IPS-20b (cell line): ENCODE measurements at regions not wholly inside any gene's neighbourhood (a gene's known extent, or its start where the extent isn't known, plus 50 kb on each side); places are given as distances from the start of the nearest gene placed in this dataset.
"Not testable (repeated sequence)": the region's sequence is repeated elsewhere in the genome, so short reads cannot be mapped to it uniquely, and the experiment has no call there.

Experiments
- H3K27ac ChIP-seq: one replicate; pipeline ENCODE4 v1.5.1; 2013; ENCODE audit warnings: low read length
- H3K27me3 ChIP-seq: 2 replicates; pipeline ENCODE4 v1.6.1; 2013; ENCODE audit warnings: mild to moderate bottlenecking, low read length, inconsistent platforms; ENCODE audit not compliant: insufficient read depth
- H3K36me3 ChIP-seq: 2 replicates; pipeline ENCODE4 v1.6.1; 2013; ENCODE audit warnings: low read depth, mild to moderate bottlenecking, inconsistent platforms, low read length, moderate library complexity; ENCODE audit not compliant: insufficient read depth
- H3K4me1 ChIP-seq: 2 replicates; pipeline ENCODE4 v1.6.1; 2013; ENCODE audit warnings: mild to moderate bottlenecking, control low read depth, inconsistent platforms, low read length, moderate library complexity; ENCODE audit not compliant: insufficient read depth
- H3K4me3 ChIP-seq: 2 replicates; pipeline ENCODE4 v1.5.1; 2013; ENCODE audit warnings: mild to moderate bottlenecking, low read length, inconsistent platforms
- H3K9ac ChIP-seq: 2 replicates; pipeline ENCODE4 v1.6.1; 2013; ENCODE audit warnings: low read depth, mild to moderate bottlenecking, inconsistent platforms, low read length, moderate library complexity
- H3K9me3 ChIP-seq: 2 replicates; pipeline ENCODE4 v1.6.1; 2013; ENCODE audit warnings: mild to moderate bottlenecking, low read depth, low read length, inconsistent platforms; ENCODE audit not compliant: insufficient read depth

DNA sequence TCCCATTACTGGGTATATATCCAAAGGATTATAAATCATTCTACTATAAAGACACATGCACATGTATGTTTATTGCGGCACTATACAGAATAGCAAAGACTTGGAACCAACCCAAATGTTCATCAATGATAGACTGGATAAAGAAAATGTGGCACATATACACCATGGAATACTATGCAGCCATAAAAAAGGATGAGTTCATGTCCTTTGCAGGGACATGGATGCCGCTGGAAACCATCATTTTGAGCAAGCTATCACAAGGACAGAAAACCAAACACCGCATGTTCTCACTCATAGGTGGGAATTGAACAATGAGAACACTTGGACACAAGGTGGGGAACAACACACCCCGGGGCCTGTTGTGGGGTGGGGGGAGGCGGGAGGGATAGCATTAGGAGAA, 57.0 kb upstream of the NEUROD1 start:
- H3K4me1 ChIP-seq, H3K9me3 ChIP-seq, H3K27me3 ChIP-seq, H3K36me3 ChIP-seq, H3K27ac ChIP-seq, H3K4me3 ChIP-seq, H3K9ac ChIP-seq: not testable (repeated sequence)

DNA sequence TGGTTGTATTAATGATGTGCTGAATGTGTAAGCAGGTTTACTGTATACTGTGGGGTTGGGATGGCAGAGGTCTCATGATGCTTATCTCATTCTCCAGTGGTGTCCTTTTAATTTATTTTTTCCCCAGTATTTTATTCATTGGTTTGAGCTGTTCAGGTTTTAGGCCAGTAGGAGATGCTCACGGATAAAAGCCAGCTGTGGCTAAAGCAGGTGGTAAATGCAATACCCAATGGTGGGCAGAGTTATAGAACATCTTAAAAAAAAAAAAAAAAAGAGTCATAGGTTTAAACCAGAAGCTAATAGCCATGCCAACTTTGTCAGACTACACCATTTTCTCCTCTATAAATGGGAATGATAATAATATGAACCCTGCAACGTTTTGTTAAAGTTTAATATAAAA, 57.8 kb upstream of the NEUROD1 start:
- Histone ChIP-seq H3K9me3 (no peaks in the 10 kb centered on the region), H3K27me3 (no peaks in the 10 kb centered on the region), H3K9ac (no peak overlapping the region), H3K4me1 (no peaks in the 10 kb centered on the region), H3K27ac (no peak overlapping the region), H3K36me3 (no peaks in the 10 kb centered on the region), H3K4me3 (no peak overlapping the region)

DNA sequence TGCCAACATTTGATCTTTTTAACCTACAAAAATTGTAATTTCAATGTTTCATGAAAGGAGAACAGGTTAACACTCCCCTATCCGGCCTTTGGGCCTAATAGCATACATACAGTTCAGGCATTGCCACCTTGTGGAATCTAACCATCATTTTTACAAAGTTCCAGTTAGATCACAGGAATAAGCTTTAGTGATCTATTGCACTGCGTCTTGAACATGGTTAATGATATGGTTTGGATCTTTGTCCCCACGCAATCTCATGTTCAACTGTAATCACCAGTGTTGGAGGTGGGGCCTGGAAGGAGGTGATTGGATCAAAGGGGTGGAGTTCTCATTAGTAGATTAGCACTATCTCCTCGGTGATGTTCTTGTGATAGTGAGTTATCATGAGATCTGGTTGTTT, 58.2 kb upstream of the NEUROD1 start:
- Histone ChIP-seq H3K27ac (no peak overlapping the region), H3K4me1 (no peaks in the 10 kb centered on the region), H3K9ac (no peak overlapping the region), H3K9me3 (no peaks in the 10 kb centered on the region), H3K36me3 (no peaks in the 10 kb centered on the region), H3K4me3 (no peak overlapping the region), H3K27me3 (no peaks in the 10 kb centered on the region)

DNA sequence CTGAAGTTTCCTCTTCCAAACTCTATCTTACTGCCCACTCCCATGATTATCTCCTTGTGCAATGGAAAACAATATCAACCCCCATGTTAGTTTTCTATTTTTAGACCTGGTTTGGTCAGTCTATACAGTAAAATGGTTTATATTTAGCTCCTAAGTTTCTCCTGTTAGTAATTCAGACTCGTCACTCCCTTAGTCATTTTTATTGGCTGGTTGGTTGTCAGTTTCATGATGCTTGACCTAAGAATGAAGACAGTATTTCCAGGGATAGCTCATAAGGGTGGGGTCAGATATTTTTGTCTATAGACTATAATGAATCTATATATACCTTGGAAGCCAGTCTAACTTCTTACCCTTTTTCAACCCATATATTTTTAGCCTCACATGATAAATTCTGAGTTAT, 61.4 kb upstream of the NEUROD1 start:
- no peaks in the 10 kb centered on the region for H3K9me3 ChIP-seq
- no peaks in the 10 kb centered on the region for H3K36me3 ChIP-seq
- no peak overlapping the region for H3K27ac ChIP-seq
- H3K9ac ChIP-seq = no peak overlapping the region
- H3K4me1 ChIP-seq = no peaks in the 10 kb centered on the region
- no peak overlapping the region for H3K4me3 ChIP-seq
- no peaks in the 10 kb centered on the region for H3K27me3 ChIP-seq

DNA sequence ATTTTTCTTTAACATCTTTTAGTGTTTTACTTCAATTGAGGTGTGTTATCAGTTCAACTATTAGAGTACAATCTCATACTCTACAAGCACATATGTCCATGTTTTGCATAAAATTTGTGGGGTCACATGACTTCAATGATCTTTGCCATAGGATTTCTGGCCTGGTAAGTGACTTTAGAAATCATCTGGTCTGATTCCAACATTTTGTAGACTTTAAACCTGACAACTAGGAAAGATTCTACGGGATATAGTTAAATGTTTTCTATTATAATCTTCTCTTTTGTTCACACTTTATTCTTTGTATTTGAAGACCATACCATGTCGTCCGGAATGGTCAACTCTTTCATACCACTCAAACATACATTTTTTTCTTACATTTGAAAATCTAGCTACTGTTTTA, 62.0 kb upstream of the NEUROD1 start:
- no peaks in the 10 kb centered on the region for H3K4me1 ChIP-seq
- H3K9ac ChIP-seq = no peak overlapping the region
- H3K36me3 ChIP-seq = no peaks in the 10 kb centered on the region
- H3K4me3 ChIP-seq = no peak overlapping the region
- no peak overlapping the region for H3K27ac ChIP-seq
- no peaks in the 10 kb centered on the region for H3K9me3 ChIP-seq
- no peaks in the 10 kb centered on the region for H3K27me3 ChIP-seq

DNA sequence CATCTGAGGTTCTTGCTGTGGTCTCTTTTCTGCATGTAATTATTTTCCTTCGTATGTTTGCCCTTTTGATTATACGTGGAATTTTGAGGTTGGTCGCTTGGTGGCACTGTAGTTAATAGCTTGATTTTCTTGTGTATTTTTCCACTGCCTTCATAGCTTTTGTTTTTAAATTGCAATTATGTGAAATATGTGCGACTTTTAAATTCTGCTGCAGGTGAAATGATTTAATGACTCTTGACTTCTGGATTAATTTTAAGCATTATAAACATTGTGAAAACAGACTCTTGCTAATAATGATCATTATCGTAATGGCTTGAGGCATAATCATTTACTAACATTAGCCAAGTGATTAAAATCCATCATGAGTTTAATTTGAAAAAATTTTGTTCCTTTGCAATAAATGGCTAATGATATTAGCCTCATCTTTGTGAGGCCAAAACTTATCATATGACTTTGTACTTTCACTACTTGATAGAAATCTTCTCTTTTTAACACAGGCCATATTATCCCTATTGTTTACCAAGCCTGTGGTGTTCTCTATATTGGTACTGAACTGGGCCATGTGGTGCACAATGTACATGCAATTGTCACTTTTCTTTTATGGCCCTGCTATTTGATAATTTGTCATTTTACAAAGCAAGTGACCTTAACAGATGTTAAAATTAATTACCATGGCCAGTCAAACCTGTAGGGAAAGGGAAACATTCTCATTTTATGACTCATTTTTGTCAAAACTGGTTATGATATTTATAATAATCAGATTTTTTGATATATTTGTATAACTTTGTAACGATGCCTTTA, 62.8 kb upstream of the NEUROD1 start:
- Histone ChIP-seq H3K9ac (no peak overlapping the region), H3K27ac (no peak overlapping the region), H3K27me3 (no peaks in the 10 kb centered on the region), H3K9me3 (no peaks in the 10 kb centered on the region), H3K4me1 (no peaks in the 10 kb centered on the region), H3K36me3 (no peaks in the 10 kb centered on the region), H3K4me3 (no peak overlapping the region)

DNA sequence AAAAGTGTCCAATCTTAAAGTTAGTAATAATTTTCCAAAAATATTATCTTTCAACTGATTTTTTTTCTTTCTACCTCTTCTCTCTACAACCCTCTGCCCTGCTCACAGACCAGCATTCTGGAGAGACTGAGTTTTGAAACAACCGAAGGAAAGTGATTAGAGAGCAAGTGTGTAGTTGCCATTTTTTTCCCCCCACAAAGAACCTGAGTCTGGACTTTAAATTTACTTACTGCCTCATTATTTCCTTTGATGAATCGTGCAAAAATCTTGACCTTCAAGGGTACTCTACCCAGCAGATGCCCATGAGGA, 63.4 kb upstream of the NEUROD1 start:
- Histone ChIP-seq H3K9me3 (no peaks in the 10 kb centered on the region), H3K27me3 (no peaks in the 10 kb centered on the region), H3K27ac (no peak overlapping the region), H3K36me3 (no peaks in the 10 kb centered on the region), H3K4me1 (no peaks in the 10 kb centered on the region), H3K4me3 (no peak overlapping the region), H3K9ac (no peak overlapping the region)

GRCh38 chr2:181745796-181746540, 65.7 kb upstream of the NEUROD1 start:
- Histone ChIP-seq H3K4me1 (no peaks in the 10 kb centered on the region), H3K27ac (no peak overlapping the region), H3K9me3 (no peaks in the 10 kb centered on the region), H3K9ac (no peak overlapping the region), H3K36me3 (no peaks in the 10 kb centered on the region), H3K4me3 (no peak overlapping the region), H3K27me3 (no peaks in the 10 kb centered on the region)

DNA sequence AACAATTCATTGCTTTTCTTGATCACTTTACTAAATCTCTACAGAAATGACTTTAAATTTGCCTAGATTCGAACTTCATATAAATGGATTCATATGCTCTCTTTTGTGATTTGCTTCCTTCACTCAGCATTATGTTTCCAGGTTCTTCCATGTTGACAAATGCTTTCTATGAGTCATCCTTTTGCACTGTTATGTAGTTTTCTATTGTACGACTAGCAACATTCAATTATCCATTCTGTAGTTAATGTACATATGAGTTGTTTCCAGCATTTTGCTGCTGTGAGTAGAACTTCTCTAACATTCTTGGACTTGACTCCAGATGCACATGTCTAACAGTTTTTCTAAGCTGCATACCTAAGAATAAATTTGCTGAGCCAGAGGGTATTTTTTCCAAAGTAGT, 66.5 kb upstream of the NEUROD1 start:
- Histone ChIP-seq H3K27me3 (no peaks in the 10 kb centered on the region), H3K9ac (no peak overlapping the region), H3K27ac (no peak overlapping the region), H3K36me3 (no peaks in the 10 kb centered on the region), H3K9me3 (no peaks in the 10 kb centered on the region), H3K4me3 (no peak overlapping the region), H3K4me1 (no peaks in the 10 kb centered on the region)

DNA sequence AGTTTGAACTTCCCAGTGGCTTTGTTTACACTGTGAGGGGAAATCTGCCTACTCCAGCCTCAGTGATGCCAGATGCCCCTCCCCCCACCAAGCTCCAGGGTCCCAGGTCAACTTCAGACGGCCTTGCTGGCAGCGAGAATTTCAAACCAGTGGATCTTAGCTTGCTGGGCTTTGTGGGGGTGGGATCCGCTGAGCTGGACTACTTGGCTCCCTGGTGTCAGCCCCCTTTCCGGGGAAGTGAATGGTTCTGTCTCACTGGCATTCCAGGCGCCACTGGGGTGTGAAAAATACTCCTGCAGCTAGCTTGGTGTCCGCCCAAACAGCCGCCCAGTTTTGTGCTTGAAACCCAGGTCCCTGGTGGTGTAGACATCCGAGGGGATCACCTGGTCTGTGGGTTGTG, 70.0 kb upstream of the NEUROD1 start:
- H3K27ac ChIP-seq = no peak overlapping the region
- no peak overlapping the region for H3K4me3 ChIP-seq
- H3K9me3 ChIP-seq = no peaks in the 10 kb centered on the region
- H3K36me3 ChIP-seq = no peaks in the 10 kb centered on the region
- H3K9ac ChIP-seq = no peak overlapping the region
- no peaks in the 10 kb centered on the region for H3K27me3 ChIP-seq
- H3K4me1 ChIP-seq = 0 out of 2 replicates have a peak, but pooled peaks cover 8% of the 10 kb centered on the region

- no peak overlapping the region for H3K4me3 ChIP-seq
- H3K36me3 ChIP-seq = no peaks in the 10 kb centered on the region
- H3K9me3 ChIP-seq = no peaks in the 10 kb centered on the region
- H3K27ac ChIP-seq = no peak overlapping the region
- H3K4me1 ChIP-seq = 0 out of 2 replicates have a peak, but pooled peaks cover 8% of the 10 kb centered on the region
- H3K9ac ChIP-seq = no peak overlapping the region
- H3K27me3 ChIP-seq = no peaks in the 10 kb centered on the region
These were observed 71.1 kb upstream of the NEUROD1 start for GRCh38 chr2:181751266-181752030.

DNA sequence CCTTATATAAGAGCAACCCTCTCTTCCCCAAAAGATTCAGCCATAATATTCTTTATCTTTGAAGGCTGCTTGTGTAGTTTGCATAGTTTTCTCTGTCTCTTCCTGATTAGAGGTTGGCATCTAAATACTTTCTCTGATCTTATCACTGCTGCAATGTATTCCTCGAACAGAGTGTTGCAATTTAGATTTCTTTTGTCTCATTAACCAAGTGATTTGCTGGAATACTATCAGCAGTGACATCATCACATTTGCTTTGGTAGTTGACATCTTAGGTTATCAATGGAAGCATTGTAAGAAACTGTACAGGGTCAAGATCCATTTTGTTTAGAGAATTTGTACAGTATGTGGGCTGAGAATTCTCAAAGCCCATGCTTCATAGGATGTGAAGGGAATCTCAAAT, 72.0 kb upstream of the NEUROD1 start:
- Histone ChIP-seq H3K9me3 (no peaks in the 10 kb centered on the region), H3K4me3 (no peak overlapping the region), H3K27ac (no peak overlapping the region), H3K4me1 (0 out of 2 replicates have a peak, but pooled peaks cover 8% of the 10 kb centered on the region), H3K36me3 (no peaks in the 10 kb centered on the region), H3K27me3 (no peaks in the 10 kb centered on the region), H3K9ac (no peak overlapping the region)
